ENCODE measurements at regions not wholly inside any gene's neighbourhood (a gene's known extent, or its start where the extent isn't known, plus 50 kb on each side); places are given as distances from the start of the nearest gene placed in this dataset.

GRCh38 chr20:20824924-20825584 is 112.6 kb upstream of the RALGAPA2 start:
- peak; percentile 85 for DNase-seq

GRCh38 chr20:20823476-20823881 is 111.0 kb upstream of the RALGAPA2 start:
- no peak for DNase-seq

- DNase-seq: no peak
Measured at GRCh38 chr20:20821484-20822260, 109.2 kb upstream of the RALGAPA2 start.

GRCh38 chr20:20820785-20821483 is 108.5 kb upstream of the RALGAPA2 start:
- no peak for DNase-seq

GRCh38 chr20:20820104-20820503 is 107.7 kb upstream of the RALGAPA2 start:
- peak; percentile 69 for DNase-seq

- DNase-seq: no peak
Measured at GRCh38 chr20:20816969-20817755, 104.7 kb upstream of the RALGAPA2 start.

GRCh38 chr20:20815711-20816455 is 103.4 kb upstream of the RALGAPA2 start:
- DNase-seq: no peak

GRCh38 chr20:20814685-20815084 is 102.2 kb upstream of the RALGAPA2 start:
- DNase-seq: no peak

GRCh38 chr20:20812136-20812535 is 99.7 kb upstream of the RALGAPA2 start:
- DNase-seq: no peak

GRCh38 chr20:20808016-20808415 is 95.6 kb upstream of the RALGAPA2 start:
- DNase-seq: no peak

- DNase-seq: no peak
Measured at GRCh38 chr20:20806121-20807095, 94.0 kb upstream of the RALGAPA2 start.

GRCh38 chr20:20803011-20803410 is 90.6 kb upstream of the RALGAPA2 start:
- no peak for DNase-seq

- peak; percentile 95 for DNase-seq
Measured at GRCh38 chr20:20802328-20802727, 89.9 kb upstream of the RALGAPA2 start.

GRCh38 chr20:20799716-20800312 is 87.4 kb upstream of the RALGAPA2 start:
- peak; percentile 13 for DNase-seq

GRCh38 chr20:20797521-20798310 is 85.3 kb upstream of the RALGAPA2 start:
- peak; percentile 15 for DNase-seq

GRCh38 chr20:20796766-20797440 is 84.5 kb upstream of the RALGAPA2 start:
- no peak for DNase-seq

GRCh38 chr20:20795721-20796120 is 83.3 kb upstream of the RALGAPA2 start:
- DNase-seq: no peak

GRCh38 chr20:20795119-20795518 is 82.7 kb upstream of the RALGAPA2 start:
- no peak for DNase-seq

- peak; percentile 7 for DNase-seq
Measured at GRCh38 chr20:20793591-20793990, 81.1 kb upstream of the RALGAPA2 start.

Data from dermis blood vessel endothelial cell (primary cell).